ENCODE measurements at regions not wholly inside any gene's neighbourhood (a gene's known extent, or its start where the extent isn't known, plus 50 kb on each side); places are given as distances from the start of the nearest gene placed in this dataset.

- TF ChIP-seq JUND (IDR thresholded peaks at IDR 0.05) = no peak
- no peak for TF ChIP-seq CTCF (IDR thresholded peaks at IDR 0.05; ENCODE audit: low read depth, low read length, missing input control)
Observed at GRCh38 chr17:33460781-33461450, 167.8 kb upstream of the ASIC2 start.

All from liver (tissue), 3 donors.